Jurkat, Clone E6-1 (cell line): ENCODE measurements at regions not wholly inside any gene's neighbourhood (a gene's known extent, or its start where the extent isn't known, plus 50 kb on each side); places are given as distances from the start of the nearest gene placed in this dataset.
"Not testable (repeated sequence)": the region's sequence is repeated elsewhere in the genome, so short reads cannot be mapped to it uniquely, and the experiment has no call there.

Experiments used
- DNase-seq: peaks from one replicate; pipeline ENCODE4 v3.0.0-alpha.2; 2011; ENCODE audit warnings: low read depth, low spot score
- H3K4me3 ChIP-seq: 2 replicates; pipeline ENCODE4 v1.5.1; 2011; ENCODE audit warnings: mild to moderate bottlenecking, low read length, control low read depth, moderate library complexity

DNA sequence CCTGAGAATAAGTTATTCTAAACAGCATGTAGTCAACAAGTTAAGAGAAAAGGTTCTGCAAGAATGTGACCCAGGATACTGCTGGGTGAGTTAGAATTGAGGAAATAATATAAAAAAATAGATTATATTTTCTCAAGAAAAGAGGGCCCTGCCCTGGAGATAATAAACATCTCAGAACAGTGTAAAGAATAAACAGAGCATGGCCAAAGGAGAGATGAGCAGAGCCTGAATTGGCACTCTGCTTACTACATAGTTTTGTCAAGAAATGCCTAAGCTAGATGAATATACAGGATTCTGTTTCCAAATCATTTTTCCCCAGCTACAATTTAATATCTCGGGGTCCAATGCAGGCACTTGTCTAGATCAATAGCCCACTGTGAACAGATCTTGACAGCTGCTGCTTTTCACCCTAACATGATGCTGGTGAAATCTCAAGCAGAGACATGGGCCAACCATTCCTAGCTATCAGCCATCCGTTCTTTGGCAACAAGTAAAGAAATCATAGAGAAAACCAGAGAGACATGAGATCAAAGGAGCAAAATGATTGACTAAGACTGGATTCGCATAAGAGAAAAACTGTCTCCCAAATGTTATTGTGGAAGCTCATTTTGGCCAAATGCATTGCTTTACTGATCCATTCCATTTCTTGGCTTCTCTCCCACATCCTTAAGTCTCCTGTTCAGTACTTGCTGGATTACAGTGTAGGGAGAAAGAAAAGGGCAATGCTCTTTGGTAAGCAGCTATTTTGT lies 173.2 kb downstream of the PRELID2 start:
- DNase-seq = no peak
- no peak overlapping the region for H3K4me3 ChIP-seq

DNA sequence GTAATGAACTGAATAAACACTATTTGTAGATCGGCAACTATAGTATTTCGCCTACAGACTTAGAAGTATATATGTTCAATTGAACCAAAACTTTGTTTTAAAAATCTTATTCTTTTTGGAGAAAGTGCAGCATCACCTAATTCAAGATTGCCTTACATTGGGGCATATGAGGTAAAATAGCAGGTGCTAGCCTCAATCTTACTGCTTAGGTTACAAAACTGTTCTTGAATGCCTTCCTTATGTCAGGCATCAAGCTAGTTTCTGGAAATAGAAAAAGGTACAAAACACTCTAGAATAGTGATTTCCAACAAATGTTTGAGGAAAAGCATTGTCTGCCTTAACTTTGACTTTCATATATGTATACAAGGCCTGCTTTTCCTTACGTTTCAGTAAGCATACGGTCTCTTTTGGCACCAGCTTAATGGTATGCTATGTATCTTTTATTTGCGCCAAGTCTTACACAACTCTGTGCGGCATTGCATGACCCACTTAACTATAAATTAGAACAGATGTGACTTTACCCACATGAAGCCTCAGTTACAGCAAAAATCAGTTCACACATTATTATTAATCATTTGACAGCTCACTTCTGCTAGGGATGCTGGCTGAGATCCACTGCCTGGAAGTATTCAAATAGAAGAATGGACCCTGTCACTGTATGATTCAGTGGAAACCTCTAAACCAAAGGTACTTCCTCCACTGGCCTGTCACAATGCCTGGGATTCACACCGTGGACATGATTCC lies 174.1 kb downstream of the PRELID2 start:
- DNase-seq = no peak
- no peak overlapping the region for H3K4me3 ChIP-seq

DNA sequence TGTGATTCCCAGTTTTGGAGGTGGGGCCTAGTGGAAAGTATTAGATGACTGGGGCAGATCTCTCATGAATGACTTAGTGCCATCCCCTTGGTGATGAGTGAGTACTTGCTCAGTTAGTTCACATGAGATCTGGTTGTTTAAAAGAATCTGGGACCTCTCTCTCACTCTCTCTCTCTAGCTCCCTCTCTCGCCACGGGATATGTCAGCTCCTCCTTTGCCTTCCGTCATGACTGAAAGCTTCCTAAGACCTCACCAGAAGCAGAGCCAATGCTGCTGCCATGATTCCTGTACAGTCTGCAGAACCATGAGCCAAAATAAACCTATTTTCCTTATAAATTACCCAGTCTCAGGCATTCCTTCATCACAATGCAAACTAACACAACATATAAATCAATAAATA lies 176.7 kb downstream of the PRELID2 start:
- H3K4me3 ChIP-seq = no peak overlapping the region
- no peak for DNase-seq

DNA sequence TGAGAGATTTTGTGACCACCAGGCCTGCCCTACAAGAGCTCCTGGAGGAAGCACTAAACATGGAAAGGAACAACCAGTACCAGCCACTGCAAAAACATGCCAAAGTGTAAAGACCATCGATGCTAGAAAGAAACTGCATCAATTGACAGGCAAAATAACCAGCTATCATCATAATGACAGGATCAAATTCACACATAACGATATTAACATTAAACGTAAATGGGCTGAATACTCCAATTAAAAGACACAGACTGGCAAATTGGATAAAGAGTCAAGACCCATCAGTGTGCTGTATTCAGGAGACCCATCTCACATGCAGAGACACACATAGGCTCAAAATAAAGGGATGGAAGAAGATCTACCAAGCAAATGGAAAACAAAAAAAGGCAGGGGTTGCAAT lies 182.4 kb downstream of the PRELID2 start:
- not testable (repeated sequence) for H3K4me3 ChIP-seq, DNase-seq

DNA sequence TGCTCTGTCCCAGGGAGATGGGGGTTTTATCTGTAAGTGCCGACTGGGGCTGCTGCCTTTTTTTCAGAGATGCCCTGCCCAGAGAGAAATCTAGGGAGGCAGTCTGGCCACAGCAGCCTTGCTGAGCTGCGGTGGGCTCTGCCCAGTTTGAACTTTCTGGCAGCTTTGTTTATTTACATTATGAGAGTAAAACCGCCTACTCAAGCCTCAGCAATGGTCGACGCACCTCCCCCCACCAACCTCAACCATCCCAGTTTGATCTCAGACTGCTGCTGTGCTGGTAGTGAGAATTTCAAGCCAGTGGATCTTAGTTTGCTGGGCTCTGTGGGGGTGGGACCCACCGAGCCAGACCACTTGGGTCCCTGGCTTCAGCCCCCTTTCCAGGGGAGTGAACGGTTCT lies 188.0 kb downstream of the PRELID2 start:
- H3K4me3 ChIP-seq, DNase-seq: not testable (repeated sequence)

DNA sequence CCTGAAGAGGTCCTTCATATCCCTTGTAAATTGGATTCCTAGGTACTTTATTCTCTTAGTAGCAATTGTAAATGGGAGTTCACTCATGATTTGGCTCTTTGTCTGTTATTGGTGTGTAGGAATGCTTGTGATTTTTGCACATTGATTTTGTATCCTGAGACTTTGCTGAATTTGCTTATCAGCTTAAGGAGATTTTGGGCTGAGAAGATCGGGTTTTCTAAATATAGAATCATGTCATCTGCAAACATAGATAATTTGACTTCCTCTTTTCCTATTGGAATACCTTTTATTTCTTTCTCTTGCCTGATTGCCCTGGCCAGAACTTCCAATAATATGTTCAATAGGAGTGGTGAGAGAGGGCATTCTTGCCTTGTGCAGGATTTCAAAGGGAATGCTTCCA lies 191.9 kb downstream of the PRELID2 start:
- DNase-seq, H3K4me3 ChIP-seq: not testable (repeated sequence)

DNA sequence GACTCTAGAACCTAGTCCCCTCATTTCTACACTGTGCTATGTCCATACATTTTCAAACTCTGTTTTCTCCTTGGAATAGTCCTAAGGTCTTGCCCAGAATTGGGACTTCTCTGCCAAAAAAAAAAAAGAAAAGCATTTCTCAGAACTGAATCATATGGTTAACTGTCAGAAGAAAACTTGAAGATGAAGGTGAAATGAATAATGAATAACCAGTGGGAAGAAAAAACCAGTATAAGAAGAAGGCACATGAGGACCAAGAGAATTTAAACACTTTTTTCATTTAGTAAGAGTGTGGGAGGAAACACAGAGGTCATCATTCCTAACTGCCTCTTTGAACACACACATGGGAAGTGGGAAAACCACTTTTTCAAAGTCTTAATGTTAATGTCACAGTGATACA lies 197.7 kb downstream of the PRELID2 start:
- H3K4me3 ChIP-seq = no peak overlapping the region
- DNase-seq = no peak

DNA sequence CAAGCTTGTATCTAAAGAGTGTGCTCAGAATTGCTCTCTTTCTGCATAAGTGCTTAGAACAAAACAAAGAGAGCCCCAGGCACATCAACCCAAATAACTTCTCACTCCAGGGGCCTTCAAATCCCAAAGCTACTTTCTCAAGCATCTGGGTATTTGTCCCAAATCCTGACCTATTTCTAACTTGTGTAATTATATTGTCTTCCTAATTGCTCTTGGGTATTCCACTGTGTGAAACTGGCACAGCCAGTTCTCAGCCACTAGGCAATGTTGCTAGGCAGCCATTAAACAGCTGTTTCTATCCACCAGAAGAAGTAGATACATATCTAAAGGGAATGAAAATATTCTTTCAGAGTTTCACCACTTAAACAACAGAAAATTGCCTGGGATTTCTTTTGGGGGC lies 198.8 kb downstream of the PRELID2 start:
- H3K4me3 ChIP-seq = no peak overlapping the region
- no peak for DNase-seq

DNA sequence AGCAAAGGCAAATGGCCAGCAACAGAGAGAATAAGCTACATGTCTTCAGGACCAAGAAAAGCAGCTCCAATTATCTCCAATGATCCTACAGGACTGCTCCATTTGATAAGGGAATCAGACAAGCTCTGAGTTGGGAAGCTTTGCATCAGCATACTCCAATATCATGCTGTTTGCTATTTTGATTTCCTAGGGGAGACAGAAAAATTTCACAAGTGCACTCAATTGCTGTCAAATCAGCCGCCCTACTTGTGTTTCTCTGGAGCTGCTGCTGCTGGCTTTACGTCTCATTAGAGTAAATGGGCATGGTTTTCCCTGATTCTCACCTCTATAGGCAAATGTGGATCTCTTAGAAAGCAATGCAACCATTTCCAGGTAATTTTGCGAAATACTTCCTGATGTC lies 201.7 kb downstream of the PRELID2 start:
- no peak overlapping the region for H3K4me3 ChIP-seq
- no peak for DNase-seq

DNA sequence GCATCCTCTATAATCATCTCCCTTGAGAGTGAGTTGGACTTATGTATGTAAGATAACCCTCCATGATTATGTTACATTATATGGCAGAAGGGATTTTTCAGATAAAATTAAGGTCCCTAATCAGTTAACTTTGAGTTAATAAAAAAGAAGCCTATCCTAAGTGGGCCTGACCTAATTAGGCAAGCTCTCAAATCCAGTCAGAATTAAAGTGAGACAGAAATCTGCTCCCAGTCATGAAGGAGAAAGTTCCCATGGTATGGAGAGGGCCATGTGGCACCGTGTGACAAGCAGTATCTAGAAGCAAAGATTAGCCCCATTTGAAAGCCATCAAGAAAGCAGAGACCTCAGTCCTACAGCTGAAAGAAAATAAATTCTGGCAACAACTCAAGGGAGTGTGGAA lies 202.4 kb downstream of the PRELID2 start:
- DNase-seq = no peak
- no peak overlapping the region for H3K4me3 ChIP-seq

DNA sequence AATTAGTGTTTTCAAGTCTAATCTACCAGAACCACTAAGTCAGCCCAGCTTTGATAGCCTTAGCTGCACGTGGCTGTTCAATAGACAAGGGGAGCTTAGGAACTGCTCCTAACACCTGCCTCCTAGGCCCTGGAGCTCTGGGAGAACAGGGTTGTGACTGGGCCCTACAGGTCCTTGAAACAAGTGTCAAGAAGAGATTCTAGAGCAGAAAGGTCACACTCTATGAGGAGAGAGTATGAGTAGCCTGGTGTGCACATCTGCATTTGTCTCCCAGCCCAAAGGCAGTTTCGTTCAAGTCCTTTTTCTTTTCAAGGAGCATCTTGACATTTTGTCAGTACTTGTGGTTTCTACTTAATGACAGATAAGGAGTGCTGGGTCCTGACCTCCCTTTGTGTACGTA lies 206.1 kb downstream of the PRELID2 start:
- no peak for DNase-seq
- no peak overlapping the region for H3K4me3 ChIP-seq

DNA sequence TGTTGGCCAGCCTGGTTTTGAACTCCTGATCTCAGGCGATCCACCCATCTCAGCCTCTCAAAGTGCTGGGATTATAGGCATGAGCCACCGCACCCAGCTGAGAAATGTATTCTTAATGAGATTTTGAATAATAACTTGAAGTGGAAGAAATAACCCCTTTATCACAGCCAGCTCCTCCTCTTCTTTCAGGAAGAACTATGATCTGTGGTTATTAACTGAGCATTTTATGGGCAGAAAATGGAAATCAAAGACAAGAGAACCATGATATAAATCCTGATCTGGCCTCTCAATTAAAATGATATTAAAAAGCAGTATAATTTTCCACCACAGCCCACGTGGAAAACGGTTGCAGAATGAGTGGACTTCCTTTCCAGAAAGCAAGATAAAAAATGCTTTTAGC lies 206.6 kb downstream of the PRELID2 start:
- DNase-seq = no peak
- no peak overlapping the region for H3K4me3 ChIP-seq

DNA sequence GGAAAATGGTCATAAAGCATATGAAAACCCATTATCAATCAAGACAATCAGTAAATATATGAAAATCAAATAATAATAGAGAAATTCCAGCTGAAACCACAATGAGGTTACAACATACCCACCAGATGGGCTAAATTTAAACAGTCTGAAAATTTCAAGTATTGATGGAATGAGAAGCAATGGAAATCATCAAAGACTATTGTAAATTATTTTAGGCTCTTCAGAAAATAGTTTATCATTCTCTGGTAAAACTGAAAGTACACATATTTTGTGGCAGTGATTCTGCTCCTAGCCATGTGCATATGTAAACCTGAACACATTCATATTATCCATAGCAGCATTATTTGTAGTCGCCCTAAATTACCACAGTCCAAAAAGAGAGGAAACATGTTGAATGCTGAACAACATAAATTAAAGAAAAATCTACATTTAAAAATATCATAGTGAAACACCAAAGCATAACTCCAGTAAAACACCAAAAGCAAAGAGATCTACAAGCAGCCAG lies 215.3 kb downstream of the PRELID2 start:
- no peak overlapping the region for H3K4me3 ChIP-seq
- DNase-seq = no peak

DNA sequence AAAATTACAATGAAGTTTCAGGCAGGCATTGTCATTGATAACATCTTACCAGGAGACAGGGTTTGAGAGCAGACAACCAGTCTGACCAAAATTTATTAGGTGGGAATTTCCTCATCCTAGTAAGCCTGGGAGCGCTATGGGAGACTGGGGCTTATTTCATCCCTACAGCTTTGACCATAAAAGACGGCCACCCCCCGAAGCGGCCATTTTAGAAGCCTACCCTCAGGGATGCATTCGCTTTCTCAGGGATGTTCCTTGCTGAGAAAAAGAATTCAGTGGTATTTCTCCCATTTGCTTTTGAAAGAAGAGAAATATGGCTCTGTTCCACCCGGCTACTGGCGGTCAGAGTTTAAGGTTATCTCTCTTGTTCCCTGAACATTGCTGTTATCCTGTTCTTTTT lies 218.4 kb downstream of the PRELID2 start:
- H3K4me3 ChIP-seq, DNase-seq: not testable (repeated sequence)

DNA sequence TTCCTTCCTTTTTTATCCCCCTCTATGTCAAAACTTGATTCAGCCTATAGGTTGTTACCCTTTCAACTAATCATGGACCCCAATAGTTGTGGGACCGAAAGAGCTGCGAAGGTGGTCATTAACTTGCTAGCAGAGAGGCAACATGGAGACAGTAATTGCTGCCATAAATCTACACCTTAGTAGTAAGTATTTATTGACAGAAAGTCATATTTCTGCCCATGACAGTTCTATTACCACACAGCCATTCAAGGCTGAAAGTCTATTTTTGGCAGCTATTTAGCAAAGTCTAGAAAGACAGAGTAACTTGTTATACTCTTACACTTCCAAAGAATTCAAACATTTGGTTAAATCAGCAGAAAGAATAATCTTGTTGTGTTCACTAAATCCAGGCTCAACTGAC lies 236.2 kb downstream of the PRELID2 start:
- no peak overlapping the region for H3K4me3 ChIP-seq
- no peak for DNase-seq

DNA sequence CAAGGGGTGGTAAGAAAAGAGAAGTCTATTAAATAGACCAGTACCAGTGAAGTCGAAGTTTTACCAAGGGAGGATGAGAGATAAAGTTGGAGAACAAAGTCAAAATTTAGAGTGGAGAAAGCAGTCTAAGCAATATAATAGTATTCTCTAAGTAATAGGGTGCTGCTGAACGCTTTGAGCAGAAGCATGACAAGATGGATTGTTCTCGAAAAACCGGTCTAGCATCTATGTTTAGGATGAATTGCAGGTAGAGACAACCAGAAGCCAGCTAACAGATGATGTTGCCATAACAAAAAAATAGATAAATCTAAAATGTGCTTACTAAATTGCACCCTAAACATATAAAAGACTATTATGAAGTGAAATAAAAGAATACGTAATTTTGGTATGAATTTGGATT lies 237.0 kb downstream of the PRELID2 start:
- DNase-seq = no peak
- no peak overlapping the region for H3K4me3 ChIP-seq

DNA sequence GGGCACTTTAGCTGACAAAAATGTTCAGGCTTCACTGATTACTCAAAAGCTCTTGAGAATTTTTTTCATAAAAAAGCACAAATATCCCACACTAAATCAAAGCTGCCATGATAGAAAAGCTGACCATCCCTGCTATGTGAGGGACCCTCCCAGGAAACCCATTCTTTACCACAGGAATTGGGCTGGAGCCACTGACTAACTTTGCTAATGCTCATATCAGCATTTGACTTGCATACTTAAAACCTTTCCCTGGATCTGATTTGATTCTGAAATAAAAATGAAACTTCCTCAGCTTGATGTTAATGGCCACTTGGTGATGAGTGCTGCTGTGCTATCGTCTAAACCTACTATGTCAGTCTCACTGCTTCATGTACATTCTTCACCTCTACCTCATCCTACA lies 243.6 kb downstream of the PRELID2 start:
- H3K4me3 ChIP-seq = no peak overlapping the region
- DNase-seq = no peak

DNA sequence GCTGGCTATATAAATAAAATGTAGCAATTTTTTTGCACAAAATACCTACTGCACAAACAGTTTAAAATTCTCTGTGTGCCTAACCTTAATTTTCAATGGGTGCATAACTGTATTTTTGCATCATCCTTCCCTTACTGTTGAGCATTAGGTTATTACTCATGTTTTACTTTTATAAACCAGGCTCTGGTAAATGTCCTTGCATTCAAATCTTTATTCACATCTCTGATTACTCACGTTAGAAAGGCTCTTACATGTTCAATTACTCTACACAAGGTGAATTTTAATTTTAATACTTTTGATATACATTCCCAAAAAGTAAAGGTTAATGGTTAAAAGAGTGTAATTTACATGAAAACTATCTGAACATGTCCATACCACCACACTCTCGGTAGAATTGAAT lies 246.1 kb downstream of the PRELID2 start:
- H3K4me3 ChIP-seq = no peak overlapping the region
- DNase-seq = no peak

DNA sequence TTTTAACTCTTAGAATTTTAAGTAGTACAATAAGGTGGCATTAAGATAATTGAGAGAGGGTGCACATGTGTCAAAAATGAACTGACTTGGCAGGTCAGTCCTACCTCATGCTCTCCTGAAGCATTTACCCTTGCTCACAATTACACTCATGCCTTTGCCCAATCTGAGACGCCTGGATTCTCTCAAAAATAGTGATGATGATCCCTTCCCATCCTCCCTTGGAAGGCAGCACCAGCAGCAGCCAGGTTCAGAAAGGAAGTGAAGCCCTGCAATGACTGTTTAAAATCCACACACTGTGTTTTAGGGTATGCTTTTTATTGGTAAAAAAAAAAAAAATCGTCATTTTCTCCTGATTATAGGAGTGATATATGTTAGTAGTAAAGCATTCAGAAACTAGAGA lies 246.6 kb downstream of the PRELID2 start:
- DNase-seq = no peak
- H3K4me3 ChIP-seq = no peak overlapping the region

DNA sequence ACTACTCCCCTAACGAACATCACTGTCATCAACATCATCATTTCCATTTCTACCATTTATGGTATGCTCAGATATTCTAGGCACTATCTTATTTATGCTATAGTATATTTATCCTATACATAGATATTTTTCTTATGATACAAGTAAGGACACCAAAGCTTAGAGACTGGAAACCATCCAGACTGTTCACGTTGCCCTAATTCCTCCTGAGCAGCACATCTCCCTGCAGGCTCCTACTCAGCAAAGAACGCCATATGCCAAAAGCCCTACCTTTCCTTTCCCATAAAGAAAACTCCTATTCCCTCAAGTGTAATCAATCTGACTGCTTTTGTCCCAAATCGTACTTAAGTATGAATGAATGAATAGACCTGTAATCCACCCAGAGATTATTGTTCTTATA lies 247.0 kb downstream of the PRELID2 start:
- H3K4me3 ChIP-seq = no peak overlapping the region
- DNase-seq = no peak

DNA sequence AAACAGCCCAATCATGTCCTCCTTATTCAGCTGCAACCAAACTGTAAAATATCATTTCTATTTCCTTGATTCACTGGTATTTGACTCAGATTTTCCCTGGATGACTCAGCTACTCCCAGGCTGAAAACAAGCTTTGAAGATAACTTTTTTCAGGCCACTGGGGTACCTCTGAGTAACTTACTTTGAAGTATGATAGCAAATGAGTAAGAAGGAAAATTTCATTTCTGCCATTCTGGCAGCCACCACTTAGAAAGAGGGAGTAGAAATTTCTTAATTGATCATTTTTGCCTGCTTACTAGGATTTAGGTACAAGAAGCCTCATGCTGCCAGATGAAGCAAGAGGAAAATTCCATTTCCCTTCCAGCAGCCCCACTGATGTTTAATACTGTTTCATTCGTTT lies 247.4 kb downstream of the PRELID2 start:
- DNase-seq = no peak
- H3K4me3 ChIP-seq = no peak overlapping the region
